K562 (cell line): ENCODE measurements at regions not wholly inside any gene's neighbourhood (a gene's known extent, or its start where the extent isn't known, plus 50 kb on each side); places are given as distances from the start of the nearest gene placed in this dataset.

ENCODE experiments used
- ATAC-seq: fragments of 200-7000 bp; cut with Tn5 transposase; 3 replicates; pipeline ENCODE4 v1.9.1; 2020; ENCODE audit warnings: moderate library complexity
- BruUV-seq: library from RNA; stranded (reverse); fragments of 400-500 nt; replicated peaks from 2 replicates; lab custom pipeline; 2021; lab: Mats Ljungman, UMichigan
- CTCF ChIA-PET: fragments of 300-600 bp; formaldehyde crosslinking; extraction: SDS; loops from one replicate; lab custom pipeline; 2021; ENCODE audit warnings: low intra/inter-chr PET ratio; lab: Yijun Ruan, JAX
- POLR2A ChIA-PET: fragments of 300-600, 350-650 bp; sonication (Branson Sonifier 250); formaldehyde crosslinking; extraction: SDS; loops from one replicate; lab custom pipeline; 2021; ENCODE audit warnings: antibody characterized with exemption, inconsistent platforms; lab: Yijun Ruan, JAX
- DNase-seq, 4 experiments: peaks; one replicate each; pipeline versions ENCODE4 v3.0.0 to v3.0.0-alpha.2; 2011 to 2018; ENCODE audit warnings: low spot score in 3 of 4, mixed read lengths in 3 of 4; ENCODE audit errors: extremely low read depth in 1 of 4
- FAIRE-seq: peaks from 2 replicates; lab custom pipeline; 2011; peaks lifted over from hg19 to GRCh38; lab: Jason Lieb, UNC
- H2AFZ ChIP-seq: 2 replicates; pipeline ENCODE4 v1.6.0; 2011; ENCODE audit warnings: low read depth, low read length, control low read depth, inconsistent platforms
- H3K27ac ChIP-seq: fragments of 200-600 bp; 3 replicates; pipeline ENCODE4 v1.8.0; 2011; ENCODE audit warnings: low read depth, mild to moderate bottlenecking, control low read depth, inconsistent platforms, low read length, moderate library complexity, mixed read lengths; ENCODE audit errors: extremely low read depth
- H3K27me3 ChIP-seq, 2 experiments: fragments of 300-600 bp in 1 of 2; 2 replicates in 1 of 2; 3 replicates in 1 of 2; pipeline versions ENCODE4 v1.6.0 to v1.8.0; 2011; ENCODE audit warnings: inconsistent platforms in 2 of 2, low read length in 2 of 2, mild to moderate bottlenecking in 1 of 2, mixed read lengths in 1 of 2, moderate library complexity in 1 of 2; ENCODE audit not compliant: control insufficient read depth in 2 of 2, insufficient read depth in 2 of 2
- H3K36me3 ChIP-seq: fragments of 300-600 bp; 3 replicates; pipeline ENCODE4 v1.8.0; 2011; ENCODE audit warnings: mild to moderate bottlenecking, low read length, inconsistent platforms; ENCODE audit not compliant: control insufficient read depth, insufficient read depth
- H3K4me1 ChIP-seq, 2 experiments: fragments of 200-600 bp in 1 of 2; replicated peaks in 1 of 2; 2 replicates in 1 of 2; 3 replicates in 1 of 2; pipeline versions ENCODE4 v1.5.1 to v1.8.0; 2011; ENCODE audit warnings: inconsistent platforms in 2 of 2, low read length in 2 of 2, mild to moderate bottlenecking in 1 of 2, mixed read lengths in 1 of 2, moderate library complexity in 1 of 2; ENCODE audit not compliant: control insufficient read depth in 2 of 2, insufficient read depth in 2 of 2
- H3K4me2 ChIP-seq: 2 replicates; pipeline ENCODE4 v1.6.1; 2011; ENCODE audit warnings: low read length, control low read depth, inconsistent platforms, mixed read lengths; ENCODE audit not compliant: insufficient read depth
- H3K4me3 ChIP-seq: fragments of 200-600 bp; sonication (generic), shearing (Covaris generic); 2 replicates; pipeline ENCODE4 v1.5.1; 2016; ENCODE audit warnings: control low read depth, inconsistent platforms
- H3K79me2 ChIP-seq: fragments of 200-600 bp; 3 replicates; pipeline ENCODE4 v1.8.0; 2011; ENCODE audit warnings: low read length, inconsistent platforms; ENCODE audit not compliant: control insufficient read depth, insufficient read depth
- H3K9ac ChIP-seq, 2 experiments: 2 replicates each; pipeline versions ENCODE4 v1.6.0 to v1.6.1; 2011; ENCODE audit warnings: low read depth in 2 of 2, low read length in 2 of 2, control low read depth in 1 of 2, inconsistent platforms in 1 of 2, mild to moderate bottlenecking in 1 of 2, mixed read lengths in 1 of 2; ENCODE audit not compliant: insufficient read depth in 1 of 2
- H3K9me1 ChIP-seq: one replicate; pipeline ENCODE4 v1.6.0; 2011; ENCODE audit warnings: inconsistent platforms, mild to moderate bottlenecking, low read length, moderate library complexity; ENCODE audit not compliant: control insufficient read depth, insufficient read depth
- H3K9me3 ChIP-seq: replicated peaks from 2 replicates; pipeline ENCODE4 v1.5.1; 2011; ENCODE audit warnings: low read depth, low read length, inconsistent platforms; ENCODE audit not compliant: control insufficient read depth, insufficient read depth
- H4K20me1 ChIP-seq: replicated peaks from 2 replicates; pipeline ENCODE4 v1.6.1; 2011; ENCODE audit warnings: low read length, inconsistent platforms, mixed read lengths; ENCODE audit not compliant: control insufficient read depth, insufficient read depth
- ARID2 ChIP-seq: fragments of 450-650 bp; IDR thresholded peaks from 2 replicates; pipeline ENCODE4 v1.6.1; 2017; ENCODE audit warnings: antibody characterized with exemption, mild to moderate bottlenecking
- ATF1 ChIP-seq, 2 experiments: fragments of 450-650 bp in 1 of 2; IDR thresholded peaks; 2 replicates each; pipeline ENCODE4 v1.6.1; 2016; ENCODE audit warnings: missing compliant biosample characterization in 1 of 2, missing genetic modification characterization in 1 of 2
- CBX3 ChIP-seq, 2 experiments: IDR thresholded peaks; 1 replicate in 1 of 2; 2 replicates in 1 of 2; pipeline ENCODE4 v1.6.1; 2012; ENCODE audit warnings: inconsistent platforms in 2 of 2, low read length in 2 of 2, borderline replicate concordance in 1 of 2, control low read depth in 1 of 2
- CHD2 ChIP-seq: IDR thresholded peaks from 2 replicates; pipeline ENCODE4 v1.6.1; 2011; ENCODE audit warnings: low read depth, low read length
- CREM ChIP-seq: IDR thresholded peaks from 2 replicates; pipeline ENCODE4 v1.6.1; 2014; ENCODE audit warnings: antibody characterized with exemption, low read depth
- DACH1 ChIP-seq: fragments of 450-650 bp; IDR thresholded peaks from 2 replicates; pipeline ENCODE4 v1.6.1; 2018; ENCODE audit not compliant: partially characterized antibody
- FOXK1 ChIP-seq: sonication (generic); formaldehyde crosslinking; IDR thresholded peaks from 2 replicates; pipeline ENCODE4 v1.8.0; 2022; ENCODE audit warnings: missing genetic modification reagents, mild to moderate bottlenecking, borderline replicate concordance
- HCFC1 ChIP-seq: IDR thresholded peaks from 2 replicates; pipeline ENCODE4 v1.6.1; 2012; ENCODE audit warnings: low read depth, low read length, improper control_type of control experiment
- IRF2 ChIP-seq: sonication (generic); formaldehyde crosslinking; IDR thresholded peaks from 2 replicates; pipeline ENCODE4 v1.8.1; 2022; ENCODE audit warnings: mild to moderate bottlenecking, missing genetic modification reagents
- LCOR ChIP-seq: sonication (generic); formaldehyde crosslinking; IDR thresholded peaks from 2 replicates; pipeline ENCODE4 v1.8.0; 2022; ENCODE audit warnings: mild to moderate bottlenecking, missing genetic modification reagents
- MEIS2 ChIP-seq: fragments of 450-650 bp; IDR thresholded peaks from 2 replicates; pipeline ENCODE4 v1.6.1; 2014; ENCODE audit warnings: mild to moderate bottlenecking; ENCODE audit not compliant: partially characterized antibody
- MXD1 ChIP-seq: fragments of 250-450 bp; sonication (Bioruptor Pico); IDR thresholded peaks from 2 replicates; pipeline ENCODE4 v1.8.0; 2021; ENCODE audit warnings: borderline replicate concordance, mild to moderate bottlenecking, moderate library complexity; ENCODE audit not compliant: poor library complexity, severe bottlenecking
- NCOA1 ChIP-seq: fragments of 450-650 bp; IDR thresholded peaks from 2 replicates; pipeline ENCODE4 v1.6.1; 2016; ENCODE audit warnings: low read depth
- NR2C2 ChIP-seq, 2 experiments: fragments of 200-800 bp in 1 of 2; sonication (Bioruptor generic) in 1 of 2; sonication (generic) in 1 of 2; formaldehyde crosslinking in 1 of 2; IDR thresholded peaks; 2 replicates each; pipeline versions ENCODE4 v1.6.1 to v1.8.0; 2016 to 2022; ENCODE audit warnings: mild to moderate bottlenecking in 1 of 2, missing compliant biosample characterization in 1 of 2, missing genetic modification characterization in 1 of 2, missing genetic modification reagents in 1 of 2
- PHB ChIP-seq: fragments of 250-450 bp; sonication (Bioruptor Pico); IDR thresholded peaks from 2 replicates; pipeline ENCODE4 v1.5.0; 2021
- SP2 ChIP-seq: IDR thresholded peaks from 2 replicates; pipeline ENCODE4 v1.6.1; 2011; ENCODE audit warnings: mild to moderate bottlenecking, low read depth, low read length, moderate library complexity; ENCODE audit not compliant: poor library complexity, severe bottlenecking; ENCODE audit errors: extremely low read depth
- TEAD2 ChIP-seq: fragments of 450-650 bp; IDR thresholded peaks from 2 replicates; pipeline ENCODE4 v1.6.1; 2016; ENCODE audit warnings: missing genetic modification characterization, control low read depth, missing compliant biosample characterization
- ZSCAN32 ChIP-seq: fragments of 450-650 bp; formaldehyde crosslinking; IDR thresholded peaks from 2 replicates; pipeline ENCODE4 v1.4.0; 2020; ENCODE audit warnings: mild to moderate bottlenecking, moderate library complexity
- WGBS: fragments of 100-300 bp; shearing (Covaris generic); methylation state at CpG from one replicate; pipeline ENCODE4 v1.1.6; 2016; ENCODE audit warnings: low coverage, mixed read lengths; ENCODE audit not compliant: insufficient coverage; ENCODE audit errors: missing lambda C conversion rate; 5-methylcytosine and 5-hydroxymethylcytosine counted together
- in situ Hi-C: fragments of 300-500 bp; cut with MboI; formaldehyde crosslinking; loops from 4 replicates; pipeline ENCODE4 v1.15.0; 2018; ENCODE audit warnings: inconsistent platforms, mixed read lengths
- intact Hi-C: fragments of 100-400 bp; cut with micrococcal nuclease; formaldehyde crosslinking; loops from 2 replicates; pipeline ENCODE4 v1.14.2; 2022
- TF ChIP-seq, protein P1 (sequence below): fragments of 450-650 bp; conservative IDR thresholded peaks from 2 replicates; pipeline ENCODE4 v1.6.1; 2016; ENCODE audit warnings: missing genetic modification characterization, low read depth, mild to moderate bottlenecking, control low read depth, missing compliant biosample characterization
- TF ChIP-seq, protein P2 (sequence below): fragments of 250-450 bp; sonication (Bioruptor Pico); IDR thresholded peaks from 2 replicates; pipeline ENCODE4 v1.8.0; 2022; ENCODE audit warnings: moderate library complexity, mild to moderate bottlenecking, inconsistent platforms

GRCh38 chr16:5838725-5839124, 741.1 kb upstream of the EEF2KMT start:
- H3K9me3 ChIP-seq: no peaks in the 10 kb centered on the region
- H2AFZ ChIP-seq: no peak overlapping the region
- no peak overlapping the region for H3K27ac ChIP-seq
- no peaks in the 10 kb centered on the region for H3K79me2 ChIP-seq
- intact Hi-C loops: no loop called here
- no peak overlapping the region for H3K9ac ChIP-seq
- no peak overlapping the region for H3K4me3 ChIP-seq
- H3K4me1 ChIP-seq: no peaks in the 10 kb centered on the region
- H3K36me3 ChIP-seq: no peaks in the 10 kb centered on the region
- CTCF ChIA-PET: no interaction called here
- DNase-seq (no peak), FAIRE-seq (no peak), ATAC-seq (no peak)
- in situ Hi-C loops: no loop called here
- no peak overlapping the region for H3K4me2 ChIP-seq
- BruUV-seq: no TSS peak
- no peaks in the 10 kb centered on the region; a peak in 1 of 5 replicates for H3K27me3 ChIP-seq
- 0% methylated on average over 3 of the region's 3 CpGs for WGBS
- no peaks in the 10 kb centered on the region for H3K9me1 ChIP-seq
- no peaks in the 10 kb centered on the region for H4K20me1 ChIP-seq
- POLR2A ChIA-PET: no interaction called here
- no peak for TF ChIP-seq PHB
- TF ChIP-seq, protein P1, sequence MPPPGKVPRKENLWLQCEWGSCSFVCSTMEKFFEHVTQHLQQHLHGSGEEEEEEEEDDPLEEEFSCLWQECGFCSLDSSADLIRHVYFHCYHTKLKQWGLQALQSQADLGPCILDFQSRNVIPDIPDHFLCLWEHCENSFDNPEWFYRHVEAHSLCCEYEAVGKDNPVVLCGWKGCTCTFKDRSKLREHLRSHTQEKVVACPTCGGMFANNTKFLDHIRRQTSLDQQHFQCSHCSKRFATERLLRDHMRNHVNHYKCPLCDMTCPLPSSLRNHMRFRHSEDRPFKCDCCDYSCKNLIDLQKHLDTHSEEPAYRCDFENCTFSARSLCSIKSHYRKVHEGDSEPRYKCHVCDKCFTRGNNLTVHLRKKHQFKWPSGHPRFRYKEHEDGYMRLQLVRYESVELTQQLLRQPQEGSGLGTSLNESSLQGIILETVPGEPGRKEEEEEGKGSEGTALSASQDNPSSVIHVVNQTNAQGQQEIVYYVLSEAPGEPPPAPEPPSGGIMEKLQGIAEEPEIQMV (tag): no peak
- TF ChIP-seq, protein P2, sequence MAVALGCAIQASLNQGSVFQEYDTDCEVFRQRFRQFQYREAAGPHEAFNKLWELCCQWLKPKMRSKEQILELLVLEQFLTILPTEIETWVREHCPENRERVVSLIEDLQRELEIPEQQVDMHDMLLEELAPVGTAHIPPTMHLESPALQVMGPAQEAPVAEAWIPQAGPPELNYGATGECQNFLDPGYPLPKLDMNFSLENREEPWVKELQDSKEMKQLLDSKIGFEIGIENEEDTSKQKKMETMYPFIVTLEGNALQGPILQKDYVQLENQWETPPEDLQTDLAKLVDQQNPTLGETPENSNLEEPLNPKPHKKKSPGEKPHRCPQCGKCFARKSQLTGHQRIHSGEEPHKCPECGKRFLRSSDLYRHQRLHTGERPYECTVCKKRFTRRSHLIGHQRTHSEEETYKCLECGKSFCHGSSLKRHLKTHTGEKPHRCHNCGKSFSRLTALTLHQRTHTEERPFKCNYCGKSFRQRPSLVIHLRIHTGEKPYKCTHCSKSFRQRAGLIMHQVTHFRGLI (CRISPR knock-in tag): no peak
- no peak for TF ChIP-seq TEAD2
- no peak for TF ChIP-seq HCFC1
- no peak for TF ChIP-seq FOXK1
- no peak for TF ChIP-seq MXD1
- TF ChIP-seq ATF1 (CRISPR knock-in tag; IDR thresholded peaks at IDR 0.05): no peak
- no peak for TF ChIP-seq ATF1 (tag; IDR thresholded peaks at IDR 0.05)
- no peak for TF ChIP-seq LCOR (CRISPR knock-in tag)
- no peak for TF ChIP-seq ARID2
- TF ChIP-seq ZSCAN32 (CRISPR knock-in tag): no peak
- TF ChIP-seq IRF2 (CRISPR knock-in tag): no peak
- no peak for TF ChIP-seq NR2C2 (CRISPR knock-in tag; IDR thresholded peaks at IDR 0.05)
- TF ChIP-seq NR2C2 (tag; IDR thresholded peaks at IDR 0.05): no peak
- TF ChIP-seq CREM: no peak
- no peak for TF ChIP-seq CHD2
- no peak for TF ChIP-seq SP2
- no peak for TF ChIP-seq CBX3 (IDR thresholded peaks at IDR 0.05; ENCODE audit: borderline replicate concordance in 1 of 2, low read length in 2 of 2)
- TF ChIP-seq NCOA1: no peak
- no peak for TF ChIP-seq DACH1
- TF ChIP-seq MEIS2: no peak
